CD1c-positive myeloid dendritic cell (primary cell): ENCODE measurements at regions not wholly inside any gene's neighbourhood (a gene's known extent, or its start where the extent isn't known, plus 50 kb on each side); places are given as distances from the start of the nearest gene placed in this dataset.

Source experiments
- DNase-seq: peaks from one replicate; pipeline ENCODE4 v3.0.0-alpha.2; 2016; ENCODE audit errors: extremely low spot score

DNA sequence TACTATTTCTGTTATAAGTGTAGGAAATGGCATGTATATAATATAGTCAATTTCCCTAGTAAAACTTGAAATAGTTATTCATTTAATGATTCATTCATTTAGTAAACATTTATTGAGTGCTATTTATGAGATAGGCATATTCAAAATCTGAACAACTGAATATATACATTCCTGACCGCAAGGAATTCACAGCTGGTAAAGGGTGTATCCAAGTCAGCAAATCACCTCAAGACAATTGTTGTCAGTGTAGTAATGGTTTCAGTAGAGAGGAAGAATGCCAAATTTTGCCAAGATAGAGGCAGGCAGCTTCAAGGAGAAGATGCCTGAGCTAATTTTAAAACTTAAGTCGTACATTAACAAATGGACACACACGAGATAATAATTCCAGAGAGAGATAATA is 89.8 kb upstream of the CHST9 start:
- no peak for DNase-seq

DNA sequence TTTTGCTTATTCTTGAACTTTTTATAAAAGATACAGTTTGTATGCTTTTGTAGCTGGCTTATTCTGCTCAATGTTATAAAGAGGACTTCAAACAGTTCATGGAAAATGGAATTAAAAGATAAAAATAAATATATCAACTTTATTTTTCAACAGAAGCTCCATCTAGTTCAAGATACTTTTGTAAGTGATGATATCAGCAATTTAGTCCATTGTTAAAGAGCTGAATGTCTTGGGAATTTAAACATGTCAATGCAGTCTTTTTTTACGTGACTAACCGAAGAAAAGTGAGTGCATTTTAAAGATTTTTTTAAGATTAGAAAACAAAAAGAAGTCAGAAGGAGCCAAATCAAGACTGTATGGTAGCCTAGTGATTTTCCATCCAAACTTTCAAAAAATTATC is 85.4 kb upstream of the CHST9 start:
- DNase-seq: no peak

DNA sequence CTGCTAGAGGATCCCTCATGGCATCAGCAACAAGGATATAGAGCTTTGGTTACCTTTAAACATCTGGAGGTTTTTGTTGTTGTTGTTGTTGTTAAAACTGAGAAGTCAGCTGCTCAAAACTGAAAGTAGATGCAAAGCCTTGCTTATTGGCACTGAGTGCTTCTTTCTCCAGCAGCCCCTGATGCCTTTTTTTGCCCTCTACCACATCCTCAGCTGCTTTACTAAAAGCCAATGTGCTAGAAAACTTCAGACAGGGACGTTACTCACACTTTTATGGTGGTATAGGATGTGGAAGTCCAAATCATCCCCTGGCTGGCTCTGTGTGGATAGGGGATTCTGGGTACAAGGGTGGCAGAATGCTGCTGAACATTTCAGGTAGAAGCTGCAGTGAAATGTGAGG is 78.3 kb upstream of the CHST9 start:
- no peak for DNase-seq

DNA sequence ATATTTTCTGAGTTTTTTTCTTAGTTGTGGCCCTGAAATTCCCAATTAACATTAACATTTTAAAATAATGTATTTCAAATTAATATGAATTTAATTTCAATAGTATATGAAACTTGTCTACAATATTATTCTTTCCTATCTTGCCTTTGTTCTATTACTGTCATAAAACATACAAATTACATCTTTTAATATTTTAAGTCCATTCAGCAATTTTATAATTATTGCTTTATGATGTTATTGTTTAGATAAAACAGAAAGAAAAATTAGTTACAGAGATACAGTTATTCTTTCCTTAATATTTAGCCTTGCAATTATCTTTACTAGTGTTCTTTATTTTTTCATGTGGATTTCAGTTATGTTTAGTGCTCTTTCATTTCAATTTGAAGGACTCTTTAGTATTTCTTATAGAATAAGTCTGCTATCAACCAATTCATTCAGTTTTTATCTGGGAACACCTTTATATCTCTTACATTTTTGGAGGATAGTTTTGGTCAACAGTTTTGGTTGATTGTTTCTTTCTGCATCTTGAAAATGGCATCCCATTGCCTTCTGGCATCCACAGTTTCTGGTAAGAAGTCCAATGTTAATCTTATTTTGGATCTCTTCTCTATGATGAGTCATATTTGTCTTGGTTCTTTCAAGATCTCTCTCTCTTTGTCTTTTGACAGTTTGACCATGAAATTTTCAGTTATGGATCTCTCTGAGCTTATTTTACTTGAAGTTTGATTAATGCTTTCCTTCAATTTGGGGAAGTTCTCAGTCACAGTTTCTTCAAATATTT is 76.9 kb upstream of the CHST9 start:
- DNase-seq: no peak

DNA sequence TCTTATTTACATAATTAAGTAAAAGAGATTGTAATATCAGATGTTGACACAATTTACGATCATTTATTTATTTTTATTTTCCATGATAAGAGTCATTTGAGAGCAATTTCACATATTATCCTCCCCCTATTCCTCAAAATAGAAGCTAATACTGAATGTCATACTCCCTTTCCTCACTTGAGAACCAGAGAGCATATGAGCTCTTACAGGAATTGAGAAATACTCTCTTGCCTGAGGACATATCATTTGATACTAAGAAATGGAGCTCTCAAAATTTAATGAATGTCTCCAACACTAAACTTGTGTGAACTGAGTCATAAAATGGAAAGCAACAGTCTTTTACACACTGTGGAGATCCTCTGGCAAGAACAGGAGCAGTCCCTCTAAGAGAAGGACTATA is 68.5 kb upstream of the CHST9 start:
- no peak for DNase-seq

DNA sequence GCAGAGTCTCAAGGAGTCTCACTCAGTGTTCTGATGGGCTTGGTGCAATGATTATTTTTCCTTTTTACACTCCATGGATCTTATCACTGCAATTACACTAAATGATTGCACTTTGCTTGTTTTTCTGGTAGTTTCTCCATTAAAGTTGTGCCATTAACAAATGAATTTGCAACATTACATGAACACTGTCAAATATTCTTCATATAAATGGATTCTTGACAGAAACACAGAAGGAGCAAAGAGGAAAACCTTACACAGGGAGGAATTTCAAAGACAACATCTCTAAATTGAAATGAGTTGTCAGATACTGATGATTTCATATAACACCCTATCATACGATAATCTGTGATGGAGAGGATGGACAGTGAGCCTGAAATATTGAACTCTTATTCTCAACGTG is 65.4 kb upstream of the CHST9 start:
- DNase-seq: no peak

DNA sequence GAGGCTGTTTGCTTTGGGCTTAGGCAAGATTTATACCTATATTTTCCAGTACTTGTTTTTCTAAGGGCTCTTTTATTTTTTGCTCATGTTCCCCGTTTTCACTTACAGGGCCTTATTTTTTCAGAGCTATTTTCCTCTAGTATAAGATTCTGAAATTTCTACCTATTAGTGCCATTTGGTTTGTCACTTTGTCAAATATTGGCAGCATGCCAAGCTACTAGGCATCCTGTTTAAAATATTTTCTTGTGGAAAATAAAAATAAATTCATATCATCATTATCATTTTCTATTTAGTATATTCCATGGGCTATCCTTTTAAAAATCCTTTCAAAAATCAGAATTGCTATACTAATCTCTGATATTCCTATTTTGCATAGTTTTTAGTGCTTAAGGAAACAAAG is 64.8 kb upstream of the CHST9 start:
- DNase-seq: no peak

DNA sequence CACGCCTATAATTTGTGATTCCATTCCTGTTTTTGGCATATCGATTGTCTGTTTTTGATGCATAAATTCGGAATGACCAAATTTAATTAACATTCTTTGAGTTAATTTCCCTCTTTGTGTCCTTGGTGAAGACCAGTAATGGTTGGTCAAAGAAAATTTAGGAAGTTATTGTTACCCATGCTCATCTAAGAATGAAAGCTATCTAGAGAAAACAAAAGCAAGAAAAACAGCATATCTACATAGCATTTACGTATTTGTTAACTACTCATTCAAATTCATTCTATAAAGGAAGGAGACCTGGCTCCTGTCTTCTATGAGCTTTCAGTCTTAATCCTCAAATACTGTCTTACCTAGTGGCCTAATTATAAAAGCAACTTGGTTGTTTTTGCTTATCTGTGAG is 59.2 kb upstream of the CHST9 start:
- no peak for DNase-seq

DNA sequence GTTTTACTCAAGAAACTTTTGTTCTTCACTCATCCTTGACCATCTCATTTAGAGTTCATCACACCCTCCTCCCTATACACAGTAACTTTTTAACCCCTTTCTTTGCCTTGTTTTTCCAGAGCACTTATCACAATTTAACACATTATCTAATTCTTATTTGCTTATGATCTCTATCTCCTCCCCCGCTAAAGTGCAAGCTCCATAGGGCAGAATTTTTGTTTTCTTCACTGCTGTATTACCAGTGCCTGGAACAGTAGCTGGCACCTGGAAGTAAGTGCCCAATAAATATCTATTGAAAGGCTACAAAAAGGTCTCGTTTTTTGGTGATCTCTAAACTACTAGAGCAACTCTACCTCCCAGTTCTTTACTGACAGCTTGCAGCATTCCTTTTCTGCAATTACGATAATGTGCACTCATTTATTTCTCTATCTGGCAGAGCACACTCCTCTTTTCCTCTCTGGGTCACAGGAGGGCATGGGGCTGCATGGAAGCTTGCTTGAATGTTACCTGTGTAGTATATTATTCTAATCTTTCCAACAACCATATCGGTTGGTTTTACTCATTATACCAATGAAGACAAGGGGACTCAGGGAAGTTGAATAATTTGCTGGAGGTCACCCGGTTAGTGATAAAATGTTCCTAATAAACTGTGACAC is 57.4 kb upstream of the CHST9 start:
- DNase-seq: no peak

DNA sequence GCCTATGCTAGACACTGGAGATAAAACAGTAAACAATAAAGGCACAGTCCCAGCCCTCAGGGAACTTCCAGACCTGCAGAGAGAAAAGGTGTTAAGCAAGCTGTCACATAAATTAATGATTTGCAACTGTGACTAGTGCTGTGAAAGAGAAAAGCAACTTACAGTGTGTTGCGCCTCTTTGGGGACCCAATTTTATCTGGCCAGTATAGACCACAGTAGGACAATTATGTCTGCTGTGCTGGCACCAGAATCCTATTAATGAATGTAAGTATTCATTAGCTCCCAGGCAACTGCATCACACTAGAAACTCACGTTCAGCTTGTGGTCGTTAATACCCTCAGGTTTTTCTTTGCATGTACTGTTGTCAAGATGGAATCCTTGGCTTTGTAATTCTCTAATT is 55.3 kb upstream of the CHST9 start:
- DNase-seq: no peak

DNA sequence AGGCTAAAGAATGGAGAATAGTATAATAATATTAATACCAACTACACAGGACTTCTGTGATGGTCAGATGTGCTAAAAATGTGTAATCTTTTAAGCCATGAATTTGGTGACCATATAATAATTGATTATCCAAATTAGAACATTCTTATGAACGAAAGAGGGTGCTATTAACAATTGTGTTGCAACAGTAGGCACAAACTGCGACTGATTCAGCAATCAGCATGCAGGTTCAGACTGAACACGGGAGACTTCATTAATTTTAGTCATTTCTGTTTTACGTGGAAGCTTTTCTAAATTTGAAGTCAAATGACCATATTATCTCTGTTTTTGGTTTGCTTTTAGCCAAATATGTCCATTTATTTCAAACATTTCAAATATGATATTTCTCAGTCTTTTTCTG is 54.6 kb upstream of the CHST9 start:
- DNase-seq: no peak

DNA sequence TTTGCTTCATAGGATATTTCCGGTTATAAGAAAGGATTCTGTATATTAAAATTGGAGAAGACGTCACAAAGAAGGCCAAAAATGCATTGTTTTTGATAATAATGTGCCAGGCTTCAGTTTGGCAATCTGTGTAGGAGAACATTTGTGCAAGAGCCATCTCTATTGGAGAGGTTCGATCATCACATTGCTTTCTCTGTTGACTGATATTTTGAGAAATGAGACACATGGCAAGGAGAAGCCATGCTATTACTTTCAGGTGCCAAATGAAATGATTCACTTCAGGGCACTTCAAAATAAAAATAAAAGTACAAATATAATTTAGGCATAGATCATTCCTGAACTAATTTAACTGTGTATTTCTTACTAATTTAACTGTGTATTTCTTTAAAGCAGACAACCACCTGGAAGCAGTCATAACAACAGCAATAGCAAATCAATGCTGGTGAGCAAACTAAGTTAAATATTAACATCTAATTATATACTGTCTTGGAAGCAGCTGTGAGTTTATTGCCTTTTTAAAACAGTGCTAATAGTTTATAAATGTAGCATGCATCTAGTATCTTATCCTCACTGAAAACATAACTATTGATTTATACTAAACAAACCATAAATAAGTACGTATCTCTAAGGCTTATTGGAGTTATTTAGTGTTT is 50.2 kb upstream of the CHST9 start:
- DNase-seq: no peak
